Osteoblast (primary cell): ENCODE measurements at regions not wholly inside any gene's neighbourhood (a gene's known extent, or its start where the extent isn't known, plus 50 kb on each side); places are given as distances from the start of the nearest gene placed in this dataset.

Experiments used
- DNase-seq: peaks from one replicate; pipeline ENCODE4 v3.0.0; 2011; ENCODE audit warnings: low spot score, mixed read lengths; ENCODE audit not compliant: insufficient read length; ENCODE audit errors: missing footprints
- H2AFZ ChIP-seq: 2 replicates; pipeline ENCODE4 v1.6.0; 2011; ENCODE audit warnings: mild to moderate bottlenecking, low read length
- H3K27ac ChIP-seq: 2 replicates; pipeline ENCODE4 v1.5.1; 2011; ENCODE audit warnings: mild to moderate bottlenecking, low read depth, low read length, moderate library complexity
- H3K27me3 ChIP-seq: 2 replicates; pipeline ENCODE4 v1.6.0; 2012; ENCODE audit warnings: mild to moderate bottlenecking, control low read depth, inconsistent platforms, low read length, moderate library complexity; ENCODE audit not compliant: insufficient read depth
- H3K36me3 ChIP-seq: 2 replicates; pipeline ENCODE4 v1.5.1; 2011; ENCODE audit warnings: mild to moderate bottlenecking, low read length, control low read depth, moderate library complexity; ENCODE audit not compliant: insufficient read depth
- H3K4me1 ChIP-seq: 2 replicates; pipeline ENCODE4 v1.5.1; 2011; ENCODE audit warnings: mild to moderate bottlenecking, low read length, control low read depth, moderate library complexity; ENCODE audit not compliant: insufficient read depth
- H3K4me2 ChIP-seq: 2 replicates; pipeline ENCODE4 v1.6.0; 2011; ENCODE audit warnings: mild to moderate bottlenecking, low read length; ENCODE audit not compliant: insufficient read depth
- H3K4me3 ChIP-seq: fragments of 200-600 bp; sonication (generic); 3 replicates; pipeline ENCODE4 v1.5.1; 2012; ENCODE audit warnings: mild to moderate bottlenecking, low read length, inconsistent platforms; ENCODE audit not compliant: insufficient read depth
- H3K79me2 ChIP-seq: 2 replicates; pipeline ENCODE4 v1.6.0; 2012; ENCODE audit warnings: mild to moderate bottlenecking, low read length, control low read depth, inconsistent platforms; ENCODE audit not compliant: insufficient read depth
- H3K9me3 ChIP-seq: 2 replicates; pipeline ENCODE4 v1.5.1; 2011; ENCODE audit warnings: low read depth, low read length, control low read depth
- H4K20me1 ChIP-seq: 2 replicates; pipeline ENCODE4 v1.6.0; 2012; ENCODE audit warnings: mild to moderate bottlenecking, low read length, control low read depth; ENCODE audit not compliant: insufficient read depth
- CTCF ChIP-seq: IDR thresholded peaks from 2 replicates; pipeline ENCODE4 v1.5.1; 2011; ENCODE audit warnings: mild to moderate bottlenecking, low read depth, low read length, moderate library complexity; ENCODE audit errors: extremely low read depth

GRCh38 chr2:83376731-83377130, 1082.3 kb downstream of the SUCLG1 start:
- no peak overlapping the region for H3K27ac ChIP-seq
- H3K9me3 ChIP-seq: peaks cover 1% of the 10 kb centered on the region
- H3K79me2 ChIP-seq: no peaks in the 10 kb centered on the region
- H3K27me3 ChIP-seq: no peaks in the 10 kb centered on the region
- no peaks in the 10 kb centered on the region for H3K36me3 ChIP-seq
- no peaks in the 10 kb centered on the region for H3K4me1 ChIP-seq
- no peaks in the 10 kb centered on the region for H4K20me1 ChIP-seq
- no peak for TF ChIP-seq CTCF
- H3K4me3 ChIP-seq: no peak overlapping the region
- no peak overlapping the region for H3K4me2 ChIP-seq
- DNase-seq: no peak
- no peak overlapping the region for H2AFZ ChIP-seq

- peaks cover 4% of the 10 kb centered on the region for H3K9me3 ChIP-seq
- H3K27ac ChIP-seq: no peak overlapping the region
- no peak overlapping the region for H3K4me2 ChIP-seq
- H4K20me1 ChIP-seq: no peaks in the 10 kb centered on the region
- no peak for TF ChIP-seq CTCF
- no peak overlapping the region for H2AFZ ChIP-seq
- no peak overlapping the region for H3K4me3 ChIP-seq
- no peaks in the 10 kb centered on the region for H3K79me2 ChIP-seq
- no peaks in the 10 kb centered on the region for H3K4me1 ChIP-seq
- H3K36me3 ChIP-seq: no peaks in the 10 kb centered on the region
- DNase-seq: peak; percentile 3
- no peaks in the 10 kb centered on the region for H3K27me3 ChIP-seq
Measured at GRCh38 chr2:83370419-83370762, 1088.7 kb downstream of the SUCLG1 start.

GRCh38 chr2:83369601-83370418, 1089.3 kb downstream of the SUCLG1 start:
- Histone ChIP-seq H3K4me1 (no peaks in the 10 kb centered on the region), H3K4me2 (no peak overlapping the region), H3K9me3 (peaks cover 4% of the 10 kb centered on the region), H2AFZ (no peak overlapping the region), H4K20me1 (no peaks in the 10 kb centered on the region), H3K27me3 (no peaks in the 10 kb centered on the region), H3K4me3 (no peak overlapping the region), H3K36me3 (no peaks in the 10 kb centered on the region), H3K79me2 (no peaks in the 10 kb centered on the region), H3K27ac (no peak overlapping the region)
- no peak for DNase-seq
- no peak for TF ChIP-seq CTCF

- no peaks in the 10 kb centered on the region for H3K79me2 ChIP-seq
- no peaks in the 10 kb centered on the region for H3K27me3 ChIP-seq
- no peaks in the 10 kb centered on the region for H3K36me3 ChIP-seq
- no peak overlapping the region for H3K4me2 ChIP-seq
- no peak overlapping the region for H3K27ac ChIP-seq
- peaks cover 4% of the 10 kb centered on the region for H3K9me3 ChIP-seq
- H4K20me1 ChIP-seq: no peaks in the 10 kb centered on the region
- no peak overlapping the region for H2AFZ ChIP-seq
- no peak for TF ChIP-seq CTCF
- no peak overlapping the region for H3K4me3 ChIP-seq
- DNase-seq: no peak
- no peaks in the 10 kb centered on the region for H3K4me1 ChIP-seq
Measured at GRCh38 chr2:83368916-83369315, 1090.2 kb downstream of the SUCLG1 start.
